ENCODE measurements at regions not wholly inside any gene's neighbourhood (a gene's known extent, or its start where the extent isn't known, plus 50 kb on each side); places are given as distances from the start of the nearest gene placed in this dataset.
A peak's percentile ranks its signal among the peaks of the same experiment; 100 is the strongest.

GRCh38 chr17:52297230-52298010 is 138.9 kb upstream of the CA10 start:
- WGBS (ENCODE audit: missing lambda C conversion rate), result 12% methylated on average over 10 of the region's 10 CpGs
- DNase-seq (ENCODE audit: low read depth in 1 of 2, low spot score in 1 of 2) (peak; percentile 1 to 25), FAIRE-seq (no peak), ATAC-seq (peak in 1 of 2 experiments; percentile 67; a peak in 2 of 6 replicates)
- POLR2A ChIA-PET, result no interaction called here
- Histone ChIP-seq H3K4me2 (no peak overlapping the region), H3K9me3 (no peaks in the 10 kb centered on the region), H3K4me3 (no peak overlapping the region), H3K27ac (no peak overlapping the region), H3K4me1 (no peaks in the 10 kb centered on the region)
- peak; percentile 53 to 86; a peak in 3 of 4 replicates for TF ChIP-seq CEBPB (IDR thresholded peaks at IDR 0.05)
- no peak for TF ChIP-seq JUNB (IDR thresholded peaks at IDR 0.05)
- 0 out of 5 replicates have a peak, but pooled peaks of 1 of the 2 experiments have one; percentile 26 for TF ChIP-seq RAD21 (conservative IDR thresholded peaks at IDR 0.05 in 1 of 2, IDR thresholded peaks at IDR 0.05 in 1 of 2)
- CTCF ChIA-PET, result interaction anchor here (0.6 kb wide), 1 partner anchor 993 kb away, joined by 4 read pairs; no protein-coding TSS in a partner anchor

- no peak for DNase-seq (ENCODE audit: low read depth in 1 of 2, low spot score in 1 of 2)
- WGBS (ENCODE audit: missing lambda C conversion rate), result 4% methylated on average over 1 of the region's 1 CpG
- POLR2A ChIA-PET, result no interaction called here
- H3K4me1 ChIP-seq, result no peaks in the 10 kb centered on the region
- no peak overlapping the region for H3K4me2 ChIP-seq
- H3K4me3 ChIP-seq, result no peak overlapping the region
- peaks cover 4% of the 10 kb centered on the region; the same call in 1 of the 3 replicates for H3K9me3 ChIP-seq
- H3K27ac ChIP-seq, result no peak overlapping the region
- no peak for ATAC-seq
- no peak for FAIRE-seq
- CTCF ChIA-PET, result interaction anchor here (0.7 to 1.9 kb wide), 2 partner anchors 10 to 531 kb away, joined by 3 to 4 read pairs; no protein-coding TSS in a partner anchor
- no peak for TF ChIP-seq MYC (IDR thresholded peaks at IDR 0.05; ENCODE audit: borderline replicate concordance, low read length)
- TF ChIP-seq NR3C1 (IDR thresholded peaks at IDR 0.05), result no peak
Observed at GRCh38 chr17:52294301-52294700, 135.8 kb upstream of the CA10 start.

GRCh38 chr17:52287611-52288010 is 129.1 kb upstream of the CA10 start:
- POLR2A ChIA-PET, result no interaction called here
- Histone ChIP-seq H3K4me1 (no peaks in the 10 kb centered on the region), H3K4me2 (no peak overlapping the region), H3K9me3 (peaks cover 4% of the 10 kb centered on the region; the same call in 1 of the 3 replicates), H3K27ac (no peak overlapping the region), H3K4me3 (no peak overlapping the region)
- DNase-seq (ENCODE audit: low read depth in 1 of 2, low spot score in 1 of 2), result no peak
- CTCF ChIA-PET, result no interaction called here
- 27% methylated on average over 2 of the region's 2 CpGs for WGBS (ENCODE audit: missing lambda C conversion rate)
- no peak for TF ChIP-seq EHMT2 (IDR thresholded peaks at IDR 0.05; ENCODE audit: low read depth)
- TF ChIP-seq ZFP36 (IDR thresholded peaks at IDR 0.05; ENCODE audit: borderline replicate concordance, partially characterized antibody), result no peak
- TF ChIP-seq FOSL2 (IDR thresholded peaks at IDR 0.05), result no peak
- TF ChIP-seq FOSL2 (CRISPR knock-in tag; IDR thresholded peaks at IDR 0.05), result no peak
- no peak for TF ChIP-seq HOXA7 (CRISPR knock-in tag; IDR thresholded peaks at IDR 0.05)
- TF ChIP-seq HEYL (CRISPR knock-in tag; IDR thresholded peaks at IDR 0.05), result no peak
- no peak for TF ChIP-seq HES2 (IDR thresholded peaks at IDR 0.05)
- TF ChIP-seq CHD2 (IDR thresholded peaks at IDR 0.05; ENCODE audit: low read length, partially characterized antibody), result no peak
- TF ChIP-seq RFX5 (IDR thresholded peaks at IDR 0.05), result no peak
- TF ChIP-seq POLR2AphosphoS2 (conservative IDR thresholded peaks at IDR 0.05; ENCODE audit: low read length), result no peak
- no peak for FAIRE-seq
- ATAC-seq, result no peak

- ATAC-seq, result no peak
- WGBS (ENCODE audit: missing lambda C conversion rate), result 2% methylated on average over 2 of the region's 2 CpGs
- no peaks in the 10 kb centered on the region for H3K9me3 ChIP-seq
- H3K27ac ChIP-seq, result no peak overlapping the region
- H3K4me2 ChIP-seq, result no peak overlapping the region
- no peak for DNase-seq (ENCODE audit: low read depth in 1 of 2, low spot score in 1 of 2)
- no peak for FAIRE-seq
- ChIA-PET POLR2A (no interaction called here), CTCF (interaction anchor here (1.5 kb wide), 1 partner anchor 11 kb away, joined by 4 read pairs; no protein-coding TSS in a partner anchor)
- H3K4me1 ChIP-seq, result no peaks in the 10 kb centered on the region
- H3K4me3 ChIP-seq, result no peak overlapping the region
- TF ChIP-seq MAZ (IDR thresholded peaks at IDR 0.05; ENCODE audit: borderline replicate concordance, low read depth, low read length) (no peak), ELK1 (IDR thresholded peaks at IDR 0.05; ENCODE audit: low read depth, low read length) (no peak), RNF2 (IDR thresholded peaks at IDR 0.05; ENCODE audit: borderline replicate concordance, low read depth) (no peak), GATA3 (IDR thresholded peaks at IDR 0.05; ENCODE audit: borderline replicate concordance) (no peak), POLR2AphosphoS2 (conservative IDR thresholded peaks at IDR 0.05; ENCODE audit: low read length) (no peak), CTCF (IDR thresholded peaks at IDR 0.05) (no peak), CEBPB (IDR thresholded peaks at IDR 0.05) (no peak), RAD21 (conservative IDR thresholded peaks at IDR 0.05 in 1 of 2, IDR thresholded peaks at IDR 0.05 in 1 of 2) (no peak), CHD4 (IDR thresholded peaks at IDR 0.05; ENCODE audit: borderline replicate concordance) (no peak), ZNF302 (CRISPR knock-in tag; IDR thresholded peaks at IDR 0.05) (no peak), SREBF2 (IDR thresholded peaks at IDR 0.05) (no peak), ZFP36 (IDR thresholded peaks at IDR 0.05; ENCODE audit: borderline replicate concordance, partially characterized antibody) (no peak), EHF (CRISPR knock-in tag; IDR thresholded peaks at IDR 0.05) (no peak), USF2 (IDR thresholded peaks at IDR 0.05) (no peak)
Observed at GRCh38 chr17:52283872-52284271, 125.4 kb upstream of the CA10 start.

Data from A549 (cell line).